Stimulated activated naive CD8-positive, alpha-beta T cell treated with anti-CD3 and anti-CD28 coated beads, Interleukin-15, amount 100 ng/mL, for 72 hours (primary cell): ENCODE measurements at regions not wholly inside any gene's neighbourhood (a gene's known extent, or its start where the extent isn't known, plus 50 kb on each side); places are given as distances from the start of the nearest gene placed in this dataset.

Experiments used
- ATAC-seq: fragments of 150-1000 bp; cut with Tn5 transposase; 2 replicates; pipeline ENCODE4 v1.10.0; 2021; ENCODE audit warnings: mild to moderate bottlenecking, moderate library complexity
- DNase-seq, 2 donors: peaks; one replicate each; pipeline ENCODE4 v3.0.0; 2021 to 2022
- H3K27ac Mint-ChIP-seq, 2 donors: one replicate each; pipeline ENCODE4 v1.8.0; 2022; ENCODE audit warnings: mild to moderate bottlenecking in 2 of 2, mixed read lengths in 2 of 2, moderate library complexity in 2 of 2
- H3K27me3 Mint-ChIP-seq: one replicate; pipeline ENCODE4 v1.8.0; 2022; ENCODE audit warnings: mixed read lengths
- H3K4me1 Mint-ChIP-seq: one replicate; pipeline ENCODE4 v1.8.0; 2022; ENCODE audit warnings: mild to moderate bottlenecking, mixed read lengths
- H3K4me3 Mint-ChIP-seq, 2 donors: one replicate each; pipeline ENCODE4 v1.8.0; 2022; ENCODE audit warnings: mild to moderate bottlenecking in 2 of 2, mixed read lengths in 2 of 2, moderate library complexity in 1 of 2
- H3K9me3 Mint-ChIP-seq, 2 donors: one replicate each; pipeline ENCODE4 v1.8.0; 2022; ENCODE audit warnings: mixed read lengths in 2 of 2

DNA sequence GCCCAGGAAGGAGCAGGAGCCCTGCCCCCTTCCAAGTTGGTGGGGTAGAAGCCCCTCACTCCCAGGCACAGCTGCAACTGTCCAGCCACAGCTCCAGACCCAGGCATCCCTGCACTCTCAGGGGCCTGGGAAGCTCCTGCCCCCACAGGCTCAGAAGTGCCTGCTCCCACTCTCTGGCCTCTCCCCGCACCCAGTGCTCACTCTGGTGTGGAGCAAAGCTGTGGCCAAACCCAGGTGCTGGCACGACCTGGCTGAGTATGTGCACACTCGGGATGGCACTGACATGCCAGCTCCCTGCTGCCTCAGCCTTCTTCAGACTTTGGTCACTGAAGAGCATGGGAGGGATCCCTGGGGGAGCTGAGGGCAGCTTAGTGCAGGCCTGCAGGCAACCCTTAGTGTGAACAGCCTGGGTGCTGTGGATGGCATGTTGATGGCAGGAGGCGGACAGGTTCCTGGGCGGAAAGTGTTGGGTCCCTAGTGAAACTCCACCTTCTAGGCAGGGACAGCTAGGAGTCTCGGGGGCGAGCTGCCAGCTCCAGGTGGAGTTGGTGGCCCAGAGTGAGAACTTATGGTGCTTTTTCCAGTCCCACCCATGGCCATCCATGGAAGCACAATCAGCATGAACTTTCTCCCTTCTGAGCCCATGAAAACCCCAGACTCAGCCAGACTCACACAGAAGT, 489.2 kb upstream of the ROBO2 start:
- ATAC-seq (no peak), DNase-seq (no peak)
- H3K27me3 Mint-ChIP-seq, result no peaks in the 10 kb centered on the region
- H3K9me3 Mint-ChIP-seq, result peaks cover 0 to 7% of the 10 kb centered on the region in 2 donors
- H3K4me3 Mint-ChIP-seq, result no peak overlapping the region
- H3K4me1 Mint-ChIP-seq, result no peaks in the 10 kb centered on the region
- no peak overlapping the region for H3K27ac Mint-ChIP-seq

DNA sequence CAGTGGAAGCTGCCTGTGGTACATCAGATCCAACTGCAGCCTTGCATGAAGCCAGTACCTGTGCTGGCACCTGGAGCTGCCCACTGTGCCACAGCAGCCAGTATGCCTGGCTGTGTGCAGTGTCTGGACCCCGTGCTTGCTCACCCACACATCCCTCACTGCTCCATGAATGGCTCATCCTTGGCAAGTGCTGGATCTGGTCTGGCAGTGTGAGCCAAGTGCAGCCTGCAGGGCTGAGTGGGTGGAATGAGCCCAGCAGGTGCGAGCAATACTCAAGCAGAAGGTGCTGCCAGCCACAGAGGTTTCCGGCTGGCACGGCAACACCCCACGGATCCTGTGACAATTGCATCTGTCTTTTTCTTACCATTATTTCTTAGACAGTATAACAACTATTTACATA, 488.2 kb upstream of the ROBO2 start:
- Mint-ChIP-seq H3K4me3 (no peak overlapping the region), H3K9me3 (peaks cover 0 to 7% of the 10 kb centered on the region in 2 donors), H3K27ac (no peak overlapping the region), H3K4me1 (no peaks in the 10 kb centered on the region), H3K27me3 (no peaks in the 10 kb centered on the region)
- DNase-seq (no peak), ATAC-seq (no peak)

DNA sequence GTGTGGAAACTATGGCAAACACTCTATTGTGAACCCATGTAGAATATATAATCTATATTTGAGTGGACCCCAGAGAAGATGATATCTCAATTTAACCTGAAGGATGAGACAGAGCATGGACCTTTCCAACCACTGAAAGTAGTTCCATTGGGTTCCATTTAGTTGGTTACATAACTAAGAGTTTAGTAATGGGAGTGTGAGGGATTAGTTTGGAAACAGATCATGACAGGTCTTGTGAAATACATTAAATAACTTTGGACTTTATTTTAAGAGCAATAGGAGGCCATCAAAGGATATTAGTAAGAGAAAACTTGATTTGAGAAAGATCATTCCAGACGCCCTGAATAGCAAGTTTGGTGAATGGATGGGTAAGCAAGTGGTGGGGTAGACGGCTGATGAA, 487.2 kb upstream of the ROBO2 start:
- H3K27me3 Mint-ChIP-seq, result no peaks in the 10 kb centered on the region
- H3K4me1 Mint-ChIP-seq, result no peaks in the 10 kb centered on the region
- no peak overlapping the region for H3K4me3 Mint-ChIP-seq
- DNase-seq (no peak), ATAC-seq (no peak)
- no peak overlapping the region for H3K27ac Mint-ChIP-seq
- peaks cover 0 to 7% of the 10 kb centered on the region in 2 donors for H3K9me3 Mint-ChIP-seq

DNA sequence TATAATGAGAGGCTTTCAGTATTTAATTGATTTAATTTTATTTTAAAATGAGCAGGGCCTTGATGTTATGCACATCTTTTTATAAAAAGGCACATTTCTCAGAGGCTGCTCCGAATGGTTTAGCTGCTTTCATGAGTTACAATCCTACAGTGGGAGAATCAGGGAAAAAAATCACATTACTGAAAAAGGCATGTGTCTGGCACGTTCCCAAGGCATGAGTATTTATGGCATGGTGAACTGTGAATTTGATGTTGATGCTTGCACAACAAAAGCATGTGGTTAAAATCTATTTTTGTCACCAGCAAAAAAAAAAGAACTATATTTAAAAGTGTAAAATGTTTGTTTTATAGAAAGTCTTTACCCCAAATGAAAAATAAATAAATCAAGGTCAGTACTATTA, 485.2 kb upstream of the ROBO2 start:
- ATAC-seq, result no peak
- H3K27me3 Mint-ChIP-seq, result no peaks in the 10 kb centered on the region
- DNase-seq, result no peak
- H3K4me3 Mint-ChIP-seq, result no peak overlapping the region
- H3K9me3 Mint-ChIP-seq, result peaks cover 0 to 7% of the 10 kb centered on the region in 2 donors
- H3K27ac Mint-ChIP-seq, result no peak overlapping the region
- no peaks in the 10 kb centered on the region for H3K4me1 Mint-ChIP-seq

GRCh38 chr3:76561494-76562236, 478.2 kb upstream of the ROBO2 start:
- H3K4me3 Mint-ChIP-seq, result no peak overlapping the region
- ATAC-seq (no peak), DNase-seq (no peak)
- H3K27ac Mint-ChIP-seq, result no peak overlapping the region
- H3K9me3 Mint-ChIP-seq, result peaks cover 0 to 14% of the 10 kb centered on the region in 2 donors
- H3K27me3 Mint-ChIP-seq, result no peaks in the 10 kb centered on the region
- no peaks in the 10 kb centered on the region for H3K4me1 Mint-ChIP-seq

DNA sequence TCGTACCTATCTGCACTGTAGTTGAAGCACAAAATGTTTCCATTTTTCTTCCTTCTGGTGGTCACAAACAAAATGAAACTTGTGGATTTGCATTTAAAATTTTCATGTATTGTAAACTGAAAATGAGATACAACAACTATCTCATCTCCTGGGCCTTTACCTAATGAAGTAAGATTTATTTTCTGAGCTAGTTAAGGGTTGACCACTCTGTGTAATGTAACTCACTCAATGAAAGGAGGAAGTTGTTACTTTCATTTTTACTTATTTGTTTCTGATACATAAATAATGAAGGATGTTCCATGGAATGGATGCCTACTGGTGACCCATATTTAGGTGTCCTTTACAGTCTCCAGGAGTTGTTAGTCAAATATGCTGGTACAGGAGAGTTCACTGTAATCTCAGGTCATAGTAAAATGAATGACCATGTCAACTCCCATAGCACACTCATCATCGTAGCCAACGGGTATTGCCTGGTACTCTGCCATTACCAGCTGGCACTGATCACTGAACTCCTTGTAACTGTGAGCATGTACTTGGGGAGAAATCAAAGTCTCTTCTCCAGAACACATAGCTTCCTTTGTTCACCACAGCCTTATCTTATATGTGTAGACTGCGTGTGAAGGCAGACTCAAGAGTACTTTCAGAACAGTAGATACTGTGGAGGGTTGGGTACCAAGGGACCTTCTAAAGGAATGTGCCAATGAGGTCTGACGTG, 474.2 kb upstream of the ROBO2 start:
- Mint-ChIP-seq H3K27ac (no peak overlapping the region), H3K4me1 (no peaks in the 10 kb centered on the region), H3K4me3 (no peak overlapping the region), H3K27me3 (no peaks in the 10 kb centered on the region), H3K9me3 (peaks cover 0 to 14% of the 10 kb centered on the region in 2 donors)
- no peak for ATAC-seq
- no peak for DNase-seq

- ATAC-seq (no peak), DNase-seq (no peak)
- Mint-ChIP-seq H3K27me3 (no peaks in the 10 kb centered on the region), H3K4me3 (no peak overlapping the region), H3K9me3 (peaks cover 0 to 14% of the 10 kb centered on the region in 2 donors), H3K27ac (no peak overlapping the region), H3K4me1 (no peaks in the 10 kb centered on the region)
Measured at GRCh38 chr3:76566211-76566534, 473.7 kb upstream of the ROBO2 start.

DNA sequence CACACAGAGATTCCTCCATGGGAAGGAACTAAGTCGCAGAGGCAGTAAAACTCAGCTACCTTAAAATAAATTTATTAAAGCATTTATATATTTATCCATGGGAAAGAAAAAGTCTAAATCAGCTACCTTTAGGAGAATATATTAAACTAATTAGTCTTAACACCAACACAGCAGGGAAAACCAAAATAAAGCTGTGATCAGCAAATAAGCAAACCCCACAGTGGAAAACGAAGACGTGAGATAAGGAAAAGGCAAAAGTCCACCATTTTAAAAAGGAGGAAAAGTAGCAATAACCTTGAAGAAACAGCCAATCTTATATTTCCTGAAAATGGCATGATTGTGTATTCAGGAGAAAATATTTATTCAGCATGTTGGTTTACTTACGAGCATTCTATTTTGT, 473.0 kb upstream of the ROBO2 start:
- ATAC-seq (no peak), DNase-seq (no peak)
- H3K27ac Mint-ChIP-seq, result no peak overlapping the region
- no peak overlapping the region for H3K4me3 Mint-ChIP-seq
- no peaks in the 10 kb centered on the region for H3K4me1 Mint-ChIP-seq
- H3K9me3 Mint-ChIP-seq, result peaks cover 0 to 9% of the 10 kb centered on the region in 2 donors
- no peaks in the 10 kb centered on the region for H3K27me3 Mint-ChIP-seq

DNA sequence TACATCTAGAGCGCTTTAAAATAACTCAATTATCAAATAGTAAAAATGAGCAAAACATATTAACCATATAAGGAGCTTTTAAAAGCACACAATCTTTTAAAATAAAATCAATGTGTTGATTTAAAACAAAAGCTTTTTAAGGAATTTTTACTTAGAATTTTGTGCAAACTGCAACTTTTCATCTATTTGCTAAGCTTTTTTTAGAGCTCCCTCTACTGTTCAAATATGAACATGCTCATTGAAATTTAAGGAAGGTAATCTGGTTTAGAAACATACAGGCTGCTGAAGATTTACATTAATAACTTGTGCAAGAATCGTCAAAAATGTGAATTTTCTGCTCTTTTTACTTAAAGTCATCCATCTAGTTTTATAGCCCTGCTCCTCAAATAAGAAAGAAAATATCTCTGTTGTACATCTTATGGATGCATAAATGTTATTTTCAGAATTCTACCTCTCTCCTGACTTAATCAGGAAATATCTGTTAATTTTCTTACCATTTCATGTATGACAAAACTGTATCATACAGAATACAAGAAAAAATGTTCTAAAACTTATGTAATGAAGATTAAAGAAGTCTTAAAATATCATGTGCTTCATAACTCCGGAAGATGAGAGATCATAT, 469.4 kb upstream of the ROBO2 start:
- Mint-ChIP-seq H3K9me3 (no peaks in the 10 kb centered on the region), H3K4me3 (no peak overlapping the region), H3K27me3 (no peaks in the 10 kb centered on the region), H3K4me1 (no peaks in the 10 kb centered on the region), H3K27ac (peak overlapping the region in 1 of 2 donors; percentile 63)
- DNase-seq (no peak), ATAC-seq (no peak)

DNA sequence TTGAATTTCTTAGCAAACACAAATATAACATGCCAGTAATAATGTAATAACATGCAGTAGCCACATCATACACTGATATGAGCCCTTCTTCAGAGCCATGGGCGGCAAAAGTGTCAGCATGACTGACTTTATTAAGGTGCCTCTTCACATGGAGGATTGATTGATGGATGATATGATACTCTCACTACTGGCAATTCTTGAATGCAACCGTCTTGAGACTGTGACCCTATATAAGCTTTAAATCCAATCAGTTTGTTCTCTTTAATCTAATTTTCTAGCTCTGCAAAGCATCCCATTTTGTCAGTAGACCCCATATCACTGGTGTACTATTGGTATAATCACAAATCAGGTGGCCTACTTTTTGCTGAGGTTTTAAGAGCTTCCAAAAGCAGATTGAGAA, 463.7 kb upstream of the ROBO2 start:
- Mint-ChIP-seq H3K27me3 (no peaks in the 10 kb centered on the region), H3K27ac (no peak overlapping the region), H3K4me3 (no peak overlapping the region), H3K4me1 (no peaks in the 10 kb centered on the region), H3K9me3 (peaks cover 0 to 13% of the 10 kb centered on the region in 2 donors)
- no peak for DNase-seq
- no peak for ATAC-seq

GRCh38 chr3:76582098-76582497, 457.8 kb upstream of the ROBO2 start:
- no peak for ATAC-seq
- Mint-ChIP-seq H3K4me1 (no peaks in the 10 kb centered on the region), H3K9me3 (peaks cover 10 to 24% of the 10 kb centered on the region in 2 donors), H3K27me3 (no peaks in the 10 kb centered on the region), H3K4me3 (no peak overlapping the region), H3K27ac (no peak overlapping the region)
- no peak for DNase-seq

- Mint-ChIP-seq H3K4me3 (no peak overlapping the region), H3K27me3 (no peaks in the 10 kb centered on the region), H3K27ac (no peak overlapping the region), H3K9me3 (peaks cover 17 to 29% of the 10 kb centered on the region in 2 donors), H3K4me1 (no peaks in the 10 kb centered on the region)
- DNase-seq (no peak), ATAC-seq (no peak)
Measured at GRCh38 chr3:76582632-76583378, 457.1 kb upstream of the ROBO2 start.

DNA sequence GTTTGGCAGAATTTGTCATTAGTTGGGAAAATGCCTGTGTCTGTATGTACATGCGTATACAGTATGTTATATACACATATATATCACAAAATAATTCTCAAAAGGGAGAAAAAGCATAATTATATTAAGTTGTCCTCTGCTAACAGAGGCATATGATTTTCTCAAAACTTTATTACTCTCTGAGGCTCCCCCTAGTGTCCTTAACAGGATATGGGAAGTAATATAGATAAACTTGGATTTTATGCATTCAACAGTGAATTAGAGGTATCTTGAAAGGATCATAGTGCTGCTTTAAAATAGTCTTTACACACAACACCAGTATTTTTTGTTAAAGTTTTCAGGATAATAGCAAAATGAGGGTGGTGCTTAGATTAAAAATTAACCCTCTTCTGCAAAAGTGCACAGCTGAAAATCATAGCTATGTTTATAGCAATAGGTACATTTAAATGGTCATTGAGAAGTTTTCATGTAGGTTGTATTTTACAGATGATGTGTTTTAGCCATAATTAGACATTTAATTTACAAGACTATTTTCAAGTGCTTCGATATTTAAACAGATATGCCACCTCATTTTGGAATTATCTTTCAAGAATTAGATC, 454.0 kb upstream of the ROBO2 start:
- H3K9me3 Mint-ChIP-seq, result peaks cover 17 to 19% of the 10 kb centered on the region in 2 donors
- no peak for DNase-seq
- H3K4me1 Mint-ChIP-seq, result no peaks in the 10 kb centered on the region

GRCh38 chr3:76586471-76586870, 453.4 kb upstream of the ROBO2 start:
- Mint-ChIP-seq H3K9me3 (peaks cover 14 to 17% of the 10 kb centered on the region in 2 donors), H3K4me1 (no peaks in the 10 kb centered on the region), H3K27me3 (no peaks in the 10 kb centered on the region), H3K4me3 (no peak overlapping the region), H3K27ac (no peak overlapping the region)
- ATAC-seq (no peak), DNase-seq (no peak)

More for the DNA sequence above, 454.0 kb upstream of the ROBO2 start:
- H3K4me3 Mint-ChIP-seq, result no peak overlapping the region
- H3K27ac Mint-ChIP-seq, result no peak overlapping the region
- H3K27me3 Mint-ChIP-seq, result no peaks in the 10 kb centered on the region
- ATAC-seq, result no peak

DNA sequence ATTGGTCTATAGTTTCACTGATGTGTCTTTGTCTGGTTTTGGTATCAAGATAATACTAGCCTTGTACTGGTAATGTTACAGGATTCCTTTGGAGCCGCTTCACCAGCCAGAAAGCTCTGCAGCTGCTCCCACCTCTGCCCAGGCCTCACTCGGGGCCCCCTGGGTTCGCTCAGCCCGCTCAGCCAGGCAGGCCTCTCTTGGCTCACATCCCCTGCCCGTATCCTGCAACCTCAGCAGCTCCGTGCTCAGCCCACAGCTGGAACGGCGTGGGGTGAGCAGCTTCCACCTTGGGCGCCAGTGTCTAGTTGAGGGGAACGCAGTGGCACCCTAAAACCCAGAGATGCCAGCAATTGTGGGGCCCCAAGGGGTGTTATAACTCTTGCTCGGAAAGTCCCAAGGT, 429.7 kb upstream of the ROBO2 start:
- Mint-ChIP-seq H3K4me3 (no peak overlapping the region), H3K4me1 (no peaks in the 10 kb centered on the region), H3K9me3 (peaks cover 7 to 14% of the 10 kb centered on the region in 2 donors), H3K27me3 (no peaks in the 10 kb centered on the region), H3K27ac (no peak overlapping the region)
- ATAC-seq (no peak), DNase-seq (no peak)
